Sigmoid colon (tissue), 6 donors: ENCODE measurements at regions not wholly inside any gene's neighbourhood (a gene's known extent, or its start where the extent isn't known, plus 50 kb on each side); places are given as distances from the start of the nearest gene placed in this dataset.

Source experiments
- DNase-seq: peaks from one replicate; pipeline ENCODE4 v3.0.0-alpha.2; 2019
- H3K27ac ChIP-seq, 4 donors: fragments of 200-600 bp; sonication (generic); one replicate each; pipeline ENCODE4 v1.5.1; 2016 to 2019; ENCODE audit warnings: mild to moderate bottlenecking in 1 of 4
- H3K27me3 ChIP-seq, 3 donors: fragments of 200-600 bp; sonication (generic); one replicate each; pipeline ENCODE4 v1.5.1; 2019; ENCODE audit warnings: mild to moderate bottlenecking in 1 of 3
- H3K36me3 ChIP-seq, 4 donors: fragments of 200-600 bp; sonication (generic); one replicate each; pipeline ENCODE4 v1.5.1; 2016 to 2019
- H3K4me1 ChIP-seq, 4 donors: fragments of 200-600 bp; sonication (generic); one replicate each; pipeline ENCODE4 v1.5.1; 2017 to 2019
- H3K4me3 ChIP-seq, 4 donors: fragments of 200-600 bp; sonication (generic); one replicate each; pipeline ENCODE4 v1.5.1; 2017 to 2019; ENCODE audit warnings: mild to moderate bottlenecking in 2 of 4, moderate library complexity in 1 of 4
- H3K9me3 ChIP-seq, 4 donors: fragments of 200-600 bp in 3 of 4; sonication (generic) in 3 of 4; one replicate each; pipeline versions ENCODE4 v1.5.1 to v1.6.1; 2013 to 2019
- EP300 ChIP-seq, 4 donors: sonication (generic); formaldehyde crosslinking; IDR thresholded peaks; one replicate each; pipeline ENCODE4 v1.6.1; 2017; ENCODE audit warnings: antibody characterized with exemption in 4 of 4
- POLR2A ChIP-seq, 2 donors: fragments of 450-650 bp; IDR thresholded peaks; one replicate each; pipeline ENCODE4 v1.6.1; 2016; ENCODE audit warnings: antibody characterized with exemption in 2 of 2, mild to moderate bottlenecking in 2 of 2, moderate library complexity in 2 of 2
- POLR2AphosphoS5 ChIP-seq, 4 donors: sonication (generic); formaldehyde crosslinking; IDR thresholded peaks; one replicate each; pipeline ENCODE4 v1.6.1; 2017; ENCODE audit warnings: antibody characterized with exemption in 4 of 4
- WGBS, 2 donors: extraction: QIAGEN DNeasy Blood & Tissue Kit; methylation state at CpG; one replicate each; pipeline ENCODE4 v1.1.7; 2013; 5-methylcytosine and 5-hydroxymethylcytosine counted together
- intact Hi-C: fragments of 100-400 bp; cut with DNase I; formaldehyde crosslinking; loops from one replicate; pipeline ENCODE4 v1.15.1; 2023
- TF ChIP-seq, protein P1 (sequence below), 4 experiments: fragments of 450-650 bp in 3 of 4; fragments of 200-600 bp in 1 of 4; IDR thresholded peaks; one replicate each; pipeline ENCODE4 v1.5.1; 2016 to 2019; ENCODE audit warnings: antibody characterized with exemption in 4 of 4, mild to moderate bottlenecking in 3 of 4, moderate library complexity in 2 of 4
- donor health status: healthy with polysubstance abuse.
- donor health status: healthy.

DNA sequence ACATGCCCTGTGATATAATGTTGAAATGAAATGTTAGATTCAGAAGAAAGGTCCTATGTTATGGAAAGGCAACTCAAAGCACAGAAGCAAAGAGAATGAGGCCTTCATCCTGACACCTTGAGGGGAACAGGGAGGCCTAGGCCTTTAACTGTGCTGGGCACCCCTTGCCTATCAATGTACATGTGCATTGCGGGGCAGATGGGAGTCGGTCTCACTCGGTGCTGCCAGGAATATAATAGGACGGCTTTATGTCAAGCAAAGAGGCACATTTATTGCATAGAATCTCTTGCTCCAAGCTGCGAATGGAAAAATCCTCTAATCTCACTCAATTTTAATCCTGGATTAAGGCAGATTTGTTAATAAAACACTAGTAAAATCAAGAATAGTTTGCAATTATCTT, 301.0 kb upstream of the SOX14 start:
- TF ChIP-seq EP300 (IDR thresholded peaks at IDR 0.05), result no peak
- no peak for TF ChIP-seq POLR2AphosphoS5 (IDR thresholded peaks at IDR 0.05)
- TF ChIP-seq POLR2A (IDR thresholded peaks at IDR 0.05), result no peak
- TF ChIP-seq, protein P1, sequence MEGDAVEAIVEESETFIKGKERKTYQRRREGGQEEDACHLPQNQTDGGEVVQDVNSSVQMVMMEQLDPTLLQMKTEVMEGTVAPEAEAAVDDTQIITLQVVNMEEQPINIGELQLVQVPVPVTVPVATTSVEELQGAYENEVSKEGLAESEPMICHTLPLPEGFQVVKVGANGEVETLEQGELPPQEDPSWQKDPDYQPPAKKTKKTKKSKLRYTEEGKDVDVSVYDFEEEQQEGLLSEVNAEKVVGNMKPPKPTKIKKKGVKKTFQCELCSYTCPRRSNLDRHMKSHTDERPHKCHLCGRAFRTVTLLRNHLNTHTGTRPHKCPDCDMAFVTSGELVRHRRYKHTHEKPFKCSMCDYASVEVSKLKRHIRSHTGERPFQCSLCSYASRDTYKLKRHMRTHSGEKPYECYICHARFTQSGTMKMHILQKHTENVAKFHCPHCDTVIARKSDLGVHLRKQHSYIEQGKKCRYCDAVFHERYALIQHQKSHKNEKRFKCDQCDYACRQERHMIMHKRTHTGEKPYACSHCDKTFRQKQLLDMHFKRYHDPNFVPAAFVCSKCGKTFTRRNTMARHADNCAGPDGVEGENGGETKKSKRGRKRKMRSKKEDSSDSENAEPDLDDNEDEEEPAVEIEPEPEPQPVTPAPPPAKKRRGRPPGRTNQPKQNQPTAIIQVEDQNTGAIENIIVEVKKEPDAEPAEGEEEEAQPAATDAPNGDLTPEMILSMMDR (IDR thresholded peaks at IDR 0.05), result no peak
- Histone ChIP-seq H3K27me3 (no peaks in the 10 kb centered on the region), H3K36me3 (no peaks in the 10 kb centered on the region), H3K27ac (no peak overlapping the region), H3K9me3 (no peaks in the 10 kb centered on the region), H3K4me1 (no peaks in the 10 kb centered on the region), H3K4me3 (no peak overlapping the region)
- no peak for DNase-seq
- WGBS, 2 donors, result 84 to 90% methylated on average over 5 of the region's 5 CpGs
- intact Hi-C loops, result loop anchor here (10.0 kb wide), 1 partner anchor 142 kb away; no protein-coding TSS in a partner anchor

DNA sequence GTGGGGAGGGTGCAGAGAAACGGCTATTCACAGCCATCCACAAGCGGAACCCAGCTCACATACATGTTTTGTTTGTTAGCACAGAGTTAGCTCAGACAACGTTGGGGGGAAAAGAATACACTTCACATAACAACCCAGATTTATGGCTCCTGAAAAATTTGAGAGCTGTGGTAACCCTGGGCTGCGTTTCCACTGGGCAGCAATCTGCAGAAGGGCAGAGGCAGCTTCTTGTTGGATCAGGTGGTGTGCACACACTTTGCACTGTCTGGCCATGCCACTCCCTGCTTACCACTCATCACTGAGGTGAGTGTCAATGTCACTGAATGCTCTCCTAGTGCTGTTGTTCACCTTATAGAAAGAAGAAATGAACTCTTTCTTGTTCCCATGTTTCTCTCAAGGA, 299.8 kb upstream of the SOX14 start:
- Histone ChIP-seq H3K36me3 (no peaks in the 10 kb centered on the region), H3K27ac (no peak overlapping the region), H3K27me3 (no peaks in the 10 kb centered on the region), H3K4me1 (no peaks in the 10 kb centered on the region), H3K4me3 (no peak overlapping the region), H3K9me3 (no peaks in the 10 kb centered on the region)
- TF ChIP-seq, protein P1 (IDR thresholded peaks at IDR 0.05), result no peak
- TF ChIP-seq POLR2AphosphoS5 (IDR thresholded peaks at IDR 0.05) (no peak), EP300 (IDR thresholded peaks at IDR 0.05) (no peak), POLR2A (IDR thresholded peaks at IDR 0.05) (no peak)
- intact Hi-C loops, result loop anchor here (10.0 kb wide), 1 partner anchor 140 kb away; no protein-coding TSS in a partner anchor
- 35 to 56% methylated on average over 4 of the region's 4 CpGs for WGBS, 2 donors
- no peak for DNase-seq

DNA sequence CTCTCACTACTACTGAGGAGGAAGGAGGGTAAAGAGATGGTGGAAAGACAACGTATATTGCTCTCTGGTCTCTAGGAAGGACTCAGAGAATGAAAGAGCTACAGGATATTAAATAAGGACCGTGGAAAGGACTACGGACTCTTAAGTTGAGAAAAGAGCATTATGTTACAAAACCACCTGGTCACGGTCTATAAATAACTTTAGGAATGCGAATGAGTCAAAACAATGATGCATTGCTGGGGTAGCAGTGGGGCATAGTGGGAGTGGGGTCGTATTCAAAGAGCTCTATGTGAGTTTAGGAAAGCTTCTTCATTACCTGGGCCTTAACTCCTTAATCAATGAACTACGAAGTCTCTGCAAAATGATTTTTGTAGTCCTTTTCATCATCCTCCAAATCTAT, 295.7 kb upstream of the SOX14 start:
- Histone ChIP-seq H3K36me3 (no peaks in the 10 kb centered on the region), H3K4me3 (no peak overlapping the region), H3K9me3 (no peaks in the 10 kb centered on the region), H3K4me1 (no peaks in the 10 kb centered on the region), H3K27me3 (no peaks in the 10 kb centered on the region), H3K27ac (no peak overlapping the region)
- no peak for DNase-seq
- 50 to 57% methylated on average over 7 of the region's 7 CpGs for WGBS, 2 donors
- TF ChIP-seq, protein P1 (IDR thresholded peaks at IDR 0.05), result no peak
- no peak for TF ChIP-seq POLR2A (IDR thresholded peaks at IDR 0.05)
- no peak for TF ChIP-seq EP300 (IDR thresholded peaks at IDR 0.05)
- no peak for TF ChIP-seq POLR2AphosphoS5 (IDR thresholded peaks at IDR 0.05)
- intact Hi-C loops, result loop anchor here (10.0 kb wide), 1 partner anchor 136 kb away; no protein-coding TSS in a partner anchor

DNA sequence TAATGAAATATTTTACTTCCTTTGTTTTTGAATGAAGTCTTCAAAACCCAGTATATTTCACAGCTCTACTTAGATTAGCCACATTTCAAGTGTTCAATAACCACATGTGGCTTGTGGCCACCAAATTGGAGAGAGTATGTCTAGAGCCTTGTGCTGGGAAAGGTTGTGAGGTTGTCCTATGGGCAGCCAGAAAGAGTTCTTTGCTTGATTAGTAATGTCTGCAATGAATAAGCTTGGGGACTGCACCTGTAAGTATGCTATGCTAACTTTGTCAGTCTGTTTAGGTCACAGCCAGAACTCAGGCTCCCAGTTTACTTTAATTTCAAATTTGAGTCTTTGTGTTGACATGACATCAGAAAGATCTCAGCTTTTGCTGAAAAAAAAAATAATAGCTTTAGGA, 294.9 kb upstream of the SOX14 start:
- Histone ChIP-seq H3K4me1 (no peaks in the 10 kb centered on the region), H3K36me3 (no peaks in the 10 kb centered on the region), H3K27me3 (no peaks in the 10 kb centered on the region), H3K9me3 (no peaks in the 10 kb centered on the region), H3K27ac (no peak overlapping the region), H3K4me3 (no peak overlapping the region)
- TF ChIP-seq POLR2A (IDR thresholded peaks at IDR 0.05) (no peak), EP300 (IDR thresholded peaks at IDR 0.05) (no peak), POLR2AphosphoS5 (IDR thresholded peaks at IDR 0.05) (no peak)
- TF ChIP-seq, protein P1 (IDR thresholded peaks at IDR 0.05), result no peak
- intact Hi-C loops, result loop anchor here (10.0 kb wide), 1 partner anchor 136 kb away; no protein-coding TSS in a partner anchor
- no peak for DNase-seq

DNA sequence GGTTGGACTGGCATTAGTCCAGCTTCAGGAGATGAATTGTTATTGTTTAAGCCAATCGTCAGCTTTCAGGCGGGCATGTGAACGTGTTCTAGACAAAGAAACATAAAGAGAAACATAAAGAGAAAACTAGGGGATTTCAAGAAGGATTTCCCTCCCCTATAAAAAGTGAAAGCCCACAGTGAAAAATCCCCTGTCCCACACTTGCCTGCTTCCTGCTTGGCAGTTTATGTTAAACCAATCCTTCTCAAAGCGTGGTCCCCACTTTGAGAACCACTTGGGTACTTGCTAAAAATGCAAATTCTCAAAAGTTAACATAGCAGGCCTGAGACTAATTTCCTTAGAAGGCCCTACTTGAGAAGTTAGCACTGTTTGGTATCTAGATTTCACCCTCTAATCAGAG, 293.0 kb upstream of the SOX14 start:
- intact Hi-C loops, result no loop called here
- TF ChIP-seq EP300 (IDR thresholded peaks at IDR 0.05), result no peak
- TF ChIP-seq, protein P1 (IDR thresholded peaks at IDR 0.05), result no peak
- no peak for TF ChIP-seq POLR2A (IDR thresholded peaks at IDR 0.05)
- no peak for TF ChIP-seq POLR2AphosphoS5 (IDR thresholded peaks at IDR 0.05)
- H3K27me3 ChIP-seq, result no peaks in the 10 kb centered on the region
- no peak overlapping the region for H3K4me3 ChIP-seq
- H3K27ac ChIP-seq, result no peak overlapping the region
- DNase-seq, result no peak
- WGBS, 2 donors, result 76% methylated on average over 4 of the region's 4 CpGs
- no peaks in the 10 kb centered on the region for H3K4me1 ChIP-seq
- H3K36me3 ChIP-seq, result no peaks in the 10 kb centered on the region
- H3K9me3 ChIP-seq, result no peaks in the 10 kb centered on the region
